Uterus (tissue), 3 donors: ENCODE measurements at regions not wholly inside any gene's neighbourhood (a gene's known extent, or its start where the extent isn't known, plus 50 kb on each side); places are given as distances from the start of the nearest gene placed in this dataset.
A peak's percentile ranks its signal among the peaks of the same experiment; 100 is the strongest.

Experiments used
- DNase-seq, 2 donors: peaks; one replicate each; pipeline ENCODE4 v3.0.0-alpha.2; 2019 to 2020
- H3K27ac ChIP-seq, 2 donors: fragments of 200-600 bp; sonication (generic); 1 replicate in 1 of 2; 2 replicates in 1 of 2; pipeline ENCODE4 v1.5.1; 2016 to 2018
- H3K27me3 ChIP-seq, 2 donors: fragments of 200-600 bp; sonication (generic); one replicate each; pipeline ENCODE4 v1.5.1; 2018 to 2019; ENCODE audit warnings: control low read depth in 1 of 2
- H3K36me3 ChIP-seq, 2 donors: fragments of 200-600 bp; sonication (generic); one replicate each; pipeline ENCODE4 v1.5.1; 2019; ENCODE audit warnings: control low read depth in 1 of 2
- H3K4me1 ChIP-seq, 2 donors: fragments of 200-600 bp; sonication (generic); one replicate each; pipeline ENCODE4 v1.5.1; 2018 to 2019; ENCODE audit warnings: control low read depth in 1 of 2
- H3K4me3 ChIP-seq, 2 donors: fragments of 200-600 bp; sonication (generic); 1 replicate in 1 of 2; 2 replicates in 1 of 2; pipeline ENCODE4 v1.5.1; 2018 to 2019; ENCODE audit warnings: mild to moderate bottlenecking in 1 of 2
- H3K9me3 ChIP-seq, 2 donors: fragments of 200-600 bp; sonication (generic); one replicate each; pipeline ENCODE4 v1.5.1; 2019; ENCODE audit warnings: control low read depth in 1 of 2
- CTCF ChIP-seq, 4 experiments: fragments of 200-600 bp in 2 of 4; fragments of 450-650 bp in 2 of 4; sonication (generic) in 2 of 4; IDR thresholded peaks; one replicate each; pipeline ENCODE4 v1.5.1; 2016 to 2019; ENCODE audit warnings: antibody characterized with exemption in 4 of 4, mild to moderate bottlenecking in 2 of 4, moderate library complexity in 1 of 4
- POLR2A ChIP-seq, 2 donors: fragments of 450-650 bp; IDR thresholded peaks; one replicate each; pipeline ENCODE4 v1.6.1; 2016; ENCODE audit warnings: antibody characterized with exemption in 2 of 2, mild to moderate bottlenecking in 1 of 2, moderate library complexity in 1 of 2
- intact Hi-C: fragments of 100-400 bp; cut with DNase I; formaldehyde crosslinking; loops from one replicate; pipeline ENCODE4 v1.15.1; 2023; ENCODE audit warnings: low total_unique reads
- donor health status: DM: yes; HTN: yes; CAD: no.

- intact Hi-C loops: no loop called here
- no peaks in the 10 kb centered on the region for H3K4me1 ChIP-seq
- no peak for TF ChIP-seq CTCF (IDR thresholded peaks at IDR 0.05)
- no peak for TF ChIP-seq POLR2A (IDR thresholded peaks at IDR 0.05)
Measured at GRCh38 chr20:57023007-57023406, 243.4 kb downstream of the BMP7 start.

GRCh38 chr20:57023997-57024396 is 242.4 kb downstream of the BMP7 start:
- no peaks in the 10 kb centered on the region for H3K27me3 ChIP-seq
- H3K36me3 ChIP-seq: no peaks in the 10 kb centered on the region
- no peak overlapping the region for H3K4me3 ChIP-seq
- H3K9me3 ChIP-seq: no peaks in the 10 kb centered on the region
- intact Hi-C loops: no loop called here
- TF ChIP-seq CTCF (IDR thresholded peaks at IDR 0.05) (no peak), POLR2A (IDR thresholded peaks at IDR 0.05) (no peak)
- DNase-seq: no peak
- H3K4me1 ChIP-seq: no peaks in the 10 kb centered on the region
- no peak overlapping the region for H3K27ac ChIP-seq

More at GRCh38 chr20:57023007-57023406, 243.4 kb downstream of the BMP7 start:
- Histone ChIP-seq H3K27ac (no peak overlapping the region), H3K27me3 (no peaks in the 10 kb centered on the region), H3K4me3 (no peak overlapping the region), H3K9me3 (no peaks in the 10 kb centered on the region), H3K36me3 (no peaks in the 10 kb centered on the region)
- DNase-seq: no peak

- H3K27me3 ChIP-seq: no peaks in the 10 kb centered on the region
- H3K4me1 ChIP-seq: no peaks in the 10 kb centered on the region
- no peaks in the 10 kb centered on the region for H3K9me3 ChIP-seq
- peak overlapping the region; percentile 45 to 78 for H3K27ac ChIP-seq
- H3K36me3 ChIP-seq: no peaks in the 10 kb centered on the region
- TF ChIP-seq POLR2A (IDR thresholded peaks at IDR 0.05): no peak
- TF ChIP-seq CTCF (IDR thresholded peaks at IDR 0.05): no peak
- intact Hi-C loops: no loop called here
- no peak overlapping the region for H3K4me3 ChIP-seq
- DNase-seq: no peak
Measured at GRCh38 chr20:57024849-57025248, 241.6 kb downstream of the BMP7 start.

GRCh38 chr20:57025261-57025660 is 241.2 kb downstream of the BMP7 start:
- Histone ChIP-seq H3K36me3 (no peaks in the 10 kb centered on the region), H3K27me3 (no peaks in the 10 kb centered on the region), H3K9me3 (no peaks in the 10 kb centered on the region), H3K4me1 (no peaks in the 10 kb centered on the region), H3K4me3 (no peak overlapping the region), H3K27ac (peak overlapping the region; percentile 45 to 78)
- intact Hi-C loops: no loop called here
- no peak for TF ChIP-seq POLR2A (IDR thresholded peaks at IDR 0.05)
- DNase-seq: peak in 1 of 2 donors; percentile 61

GRCh38 chr20:57025666-57026224 is 240.7 kb downstream of the BMP7 start:
- no peak for DNase-seq
- Histone ChIP-seq H3K4me3 (no peak overlapping the region), H3K4me1 (no peaks in the 10 kb centered on the region), H3K9me3 (no peaks in the 10 kb centered on the region), H3K27ac (peak overlapping the region; percentile 45 to 78), H3K27me3 (no peaks in the 10 kb centered on the region), H3K36me3 (no peaks in the 10 kb centered on the region)
- TF ChIP-seq POLR2A (IDR thresholded peaks at IDR 0.05) (no peak), CTCF (IDR thresholded peaks at IDR 0.05) (no peak)
- intact Hi-C loops: no loop called here

GRCh38 chr20:57027777-57028176 is 238.7 kb downstream of the BMP7 start:
- Histone ChIP-seq H3K36me3 (no peaks in the 10 kb centered on the region), H3K27me3 (no peaks in the 10 kb centered on the region), H3K4me3 (no peak overlapping the region), H3K4me1 (no peaks in the 10 kb centered on the region), H3K27ac (no peak overlapping the region), H3K9me3 (no peaks in the 10 kb centered on the region)
- TF ChIP-seq CTCF (IDR thresholded peaks at IDR 0.05) (no peak), POLR2A (IDR thresholded peaks at IDR 0.05) (no peak)
- intact Hi-C loops: no loop called here
- no peak for DNase-seq
